Adrenal gland (tissue), 9 donors: ENCODE measurements at regions not wholly inside any gene's neighbourhood (a gene's known extent, or its start where the extent isn't known, plus 50 kb on each side); places are given as distances from the start of the nearest gene placed in this dataset.

Source experiments
- DNase-seq, 7 donors: peaks; one replicate each; pipeline ENCODE4 v3.0.0-alpha.2; 2019 to 2020
- H3K27ac ChIP-seq, 5 donors: fragments of 200-600 bp; sonication (generic) in 4 of 5; 1 replicate in 3 of 5; 2 replicates in 2 of 5; pipeline versions ENCODE4 v1.5.1 to v1.8.0; 2016 to 2020; ENCODE audit warnings: mild to moderate bottlenecking in 1 of 5
- H3K27me3 ChIP-seq: fragments of 200-600 bp; 2 replicates; pipeline ENCODE4 v1.8.0; 2021
- H3K36me3 ChIP-seq, 2 donors: fragments of 200-600 bp; replicated peaks in 1 of 2; 1 replicate in 1 of 2; 2 replicates in 1 of 2; pipeline versions ENCODE4 v1.5.1 to v1.8.0; 2018 to 2022
- H3K4me1 ChIP-seq, 2 donors: fragments of 200-600 bp; replicated peaks in 1 of 2; 1 replicate in 1 of 2; 2 replicates in 1 of 2; pipeline versions ENCODE4 v1.5.1 to v1.8.0; 2018 to 2021
- H3K4me3 ChIP-seq, 4 donors: fragments of 200-600 bp; sonication (generic) in 3 of 4; one replicate each; pipeline ENCODE4 v1.5.1; 2016 to 2018
- H3K9me3 ChIP-seq, 3 donors: fragments of 200-600 bp; sonication (generic) in 1 of 3; replicated peaks in 1 of 3; 1 replicate in 2 of 3; 2 replicates in 1 of 3; pipeline versions ENCODE4 v1.5.1 to v1.8.0; 2016 to 2021
- CTCF ChIP-seq, 6 experiments: fragments of 450-650 bp in 4 of 6; fragments of 200-600 bp in 2 of 6; sonication (generic) in 1 of 6; IDR thresholded peaks; 1 replicate in 5 of 6; 2 replicates in 1 of 6; pipeline versions ENCODE4 v1.5.1 to v1.8.0; 2016 to 2021; ENCODE audit warnings: antibody characterized with exemption in 6 of 6, mild to moderate bottlenecking in 2 of 6, moderate library complexity in 1 of 6
- POLR2A ChIP-seq, 2 donors: fragments of 450-650 bp; IDR thresholded peaks; one replicate each; pipeline ENCODE4 v1.6.1; 2017; ENCODE audit warnings: antibody characterized with exemption in 2 of 2, mild to moderate bottlenecking in 2 of 2, moderate library complexity in 1 of 2
- WGBS, 4 donors: extraction: QIAGEN DNeasy Blood & Tissue Kit in 2 of 4; methylation state at CpG; one replicate each; pipeline versions ENCODE4 v1.1.5 to v1.1.7; 2013 to 2017; 5-methylcytosine and 5-hydroxymethylcytosine counted together
- intact Hi-C, 2 donors: fragments of 100-400 bp; cut with DNase I; formaldehyde crosslinking; loops; one replicate each; pipeline versions ENCODE4 v1.14.1 to v1.15.0; 2022 to 2023
- donor health status: healthy with polysubstance abuse.
- donor health status: Bipolar disorder and iron deficiency.
- donor health status: DM: yes; HTN: yes; CAD: no.
- donor health status: DM: no; HTN: no; CAD: no.
- donor health status: DM: no; HTN: no; CAD: no.

DNA sequence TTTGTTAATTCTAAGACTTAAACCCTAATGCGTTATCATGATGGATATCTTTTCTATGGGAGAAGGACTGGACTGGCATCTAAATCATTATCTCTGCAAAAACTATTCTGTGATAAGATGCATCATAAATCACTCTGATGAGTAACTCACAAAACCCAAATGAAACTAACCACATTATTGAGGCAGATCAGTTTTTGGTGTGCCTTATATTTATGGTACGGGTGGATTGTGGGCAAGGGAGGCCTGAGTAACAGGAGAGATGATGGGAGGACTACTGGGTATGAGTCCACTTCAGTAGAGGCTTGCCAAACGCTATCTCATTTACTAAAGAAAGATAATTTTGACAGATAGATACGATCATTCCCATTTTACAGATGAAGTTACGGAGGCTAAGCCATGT is 66.4 kb upstream of the GUCY1A1 start:
- no peaks in the 10 kb centered on the region for H3K4me1 ChIP-seq
- 60 to 77% (median 69%) methylated on average over 5 of the region's 5 CpGs for WGBS, 4 donors
- H3K27ac ChIP-seq: no peak overlapping the region
- H3K4me3 ChIP-seq: no peak overlapping the region
- no peaks in the 10 kb centered on the region for H3K9me3 ChIP-seq
- DNase-seq: no peak
- intact Hi-C loops: no loop called here
- no peaks in the 10 kb centered on the region for H3K36me3 ChIP-seq
- H3K27me3 ChIP-seq: no peaks in the 10 kb centered on the region
- TF ChIP-seq POLR2A (IDR thresholded peaks at IDR 0.05) (no peak), CTCF (IDR thresholded peaks at IDR 0.05) (no peak)

DNA sequence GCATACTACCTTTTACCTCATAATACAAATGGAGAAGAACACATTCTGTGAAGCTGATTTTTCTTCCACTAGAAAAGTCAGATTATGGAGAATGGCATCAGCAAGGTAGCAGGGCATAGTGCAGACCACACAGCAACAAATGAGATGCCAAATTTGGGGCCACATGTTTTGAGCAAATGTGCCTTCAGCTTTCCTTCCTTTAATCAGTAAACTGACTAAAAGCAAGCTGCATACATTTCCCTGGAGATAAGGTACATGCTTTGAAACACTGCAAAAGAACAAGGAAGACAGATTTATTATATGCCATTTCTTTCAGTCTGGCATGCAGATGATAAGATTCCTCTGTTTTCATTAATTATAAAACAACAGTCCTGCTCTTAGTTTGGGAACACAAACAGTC is 67.1 kb upstream of the GUCY1A1 start:
- Histone ChIP-seq H3K9me3 (no peaks in the 10 kb centered on the region), H3K4me1 (no peaks in the 10 kb centered on the region), H3K4me3 (no peak overlapping the region), H3K27me3 (no peaks in the 10 kb centered on the region), H3K36me3 (no peaks in the 10 kb centered on the region), H3K27ac (no peak overlapping the region)
- no peak for TF ChIP-seq CTCF (IDR thresholded peaks at IDR 0.05)
- no peak for TF ChIP-seq POLR2A (IDR thresholded peaks at IDR 0.05)
- DNase-seq: no peak
- intact Hi-C loops: no loop called here

DNA sequence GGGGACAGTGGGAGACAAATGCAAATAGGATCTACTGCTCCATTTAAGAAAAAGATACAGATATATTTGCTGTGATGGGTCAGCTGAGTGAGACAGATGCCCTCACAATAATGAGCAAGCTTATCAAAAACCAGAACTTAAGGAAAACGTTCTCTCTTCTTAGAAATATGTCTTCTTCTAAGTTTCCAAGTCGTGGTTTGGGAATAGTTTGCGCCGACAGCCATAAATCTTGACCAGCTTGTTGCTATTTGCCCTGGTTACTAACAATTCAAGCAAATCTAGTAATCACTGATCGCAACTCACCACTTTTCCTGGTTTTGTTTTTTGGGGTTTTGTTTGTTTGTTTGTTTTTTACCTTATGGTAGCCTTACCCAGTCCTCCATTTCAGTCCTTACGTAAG is 67.6 kb upstream of the GUCY1A1 start:
- TF ChIP-seq CTCF (IDR thresholded peaks at IDR 0.05): no peak
- TF ChIP-seq POLR2A (IDR thresholded peaks at IDR 0.05): no peak
- no peak for DNase-seq
- WGBS, 4 donors: 51 to 69% (median 66%) methylated on average over 6 of the region's 6 CpGs
- Histone ChIP-seq H3K27me3 (no peaks in the 10 kb centered on the region), H3K36me3 (no peaks in the 10 kb centered on the region), H3K4me3 (no peak overlapping the region), H3K27ac (no peak overlapping the region), H3K9me3 (no peaks in the 10 kb centered on the region), H3K4me1 (no peaks in the 10 kb centered on the region)
- intact Hi-C loops: no loop called here

GRCh38 chr4:155597933-155598451 is 68.7 kb upstream of the GUCY1A1 start:
- H3K4me3 ChIP-seq: no peak overlapping the region
- no peaks in the 10 kb centered on the region for H3K9me3 ChIP-seq
- intact Hi-C loops: no loop called here
- 41 to 46% (median 43%) methylated on average over 3 of the region's 3 CpGs for WGBS, 4 donors
- no peaks in the 10 kb centered on the region for H3K4me1 ChIP-seq
- H3K27me3 ChIP-seq: no peaks in the 10 kb centered on the region
- TF ChIP-seq CTCF (IDR thresholded peaks at IDR 0.05): no peak
- TF ChIP-seq POLR2A (IDR thresholded peaks at IDR 0.05): no peak
- no peak for DNase-seq
- H3K36me3 ChIP-seq: no peaks in the 10 kb centered on the region
- H3K27ac ChIP-seq: no peak overlapping the region
